Activated naive CD4-positive, alpha-beta T cell treated with anti-CD3 and anti-CD28 coated beads, Interleukin-2, amount 50 U/mL, for 24 hours (primary cell): ENCODE measurements at regions not wholly inside any gene's neighbourhood (a gene's known extent, or its start where the extent isn't known, plus 50 kb on each side); places are given as distances from the start of the nearest gene placed in this dataset.

ENCODE experiments used
- H3K27ac Mint-ChIP-seq: one replicate; pipeline ENCODE4 v1.8.0; 2021; ENCODE audit warnings: mild to moderate bottlenecking, mixed read lengths
- H3K27me3 Mint-ChIP-seq: one replicate; pipeline ENCODE4 v1.8.0; 2021; ENCODE audit warnings: mixed read lengths
- H3K36me3 Mint-ChIP-seq: one replicate; pipeline ENCODE4 v1.8.0; 2021; ENCODE audit warnings: mixed read lengths
- H3K4me1 Mint-ChIP-seq: one replicate; pipeline ENCODE4 v1.8.0; 2021; ENCODE audit warnings: mixed read lengths
- H3K4me3 Mint-ChIP-seq: one replicate; pipeline ENCODE4 v1.8.0; 2021; ENCODE audit warnings: mild to moderate bottlenecking, mixed read lengths
- H3K9me3 Mint-ChIP-seq: one replicate; pipeline ENCODE4 v1.8.0; 2021; ENCODE audit warnings: mixed read lengths

DNA sequence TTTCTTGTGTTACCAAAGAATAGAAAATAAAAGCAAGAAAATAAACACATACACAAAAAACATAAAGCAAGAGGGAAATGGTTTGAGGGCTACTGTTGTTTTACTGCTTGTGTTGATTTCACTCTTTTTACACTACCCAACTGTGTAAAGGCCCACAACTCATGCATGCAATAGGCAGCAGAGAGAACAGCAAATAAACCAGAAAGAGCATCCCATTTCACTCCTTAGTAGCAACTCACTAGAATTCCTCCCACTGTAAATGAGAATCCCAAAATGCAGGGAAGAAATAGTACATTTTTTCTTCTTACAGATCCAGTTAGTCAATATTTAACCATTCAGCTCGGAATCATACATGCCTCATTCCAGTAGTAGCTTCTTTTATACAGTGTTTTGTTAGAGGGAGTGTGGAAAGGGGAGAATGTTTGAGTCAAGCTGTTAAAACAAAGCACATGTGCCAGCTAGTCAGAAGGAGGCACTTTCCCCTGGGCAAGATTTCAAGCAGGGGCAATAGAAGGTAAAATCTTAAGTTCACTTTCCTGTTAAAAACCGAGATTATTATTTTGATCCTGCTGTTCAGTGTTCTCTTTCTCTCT, 147.2 kb upstream of the FAM98A start:
- H3K27me3 Mint-ChIP-seq, result peaks cover 17% of the 10 kb centered on the region
- H3K4me1 Mint-ChIP-seq, result no peaks in the 10 kb centered on the region
- no peak overlapping the region for H3K27ac Mint-ChIP-seq
- no peak overlapping the region for H3K4me3 Mint-ChIP-seq
- H3K9me3 Mint-ChIP-seq, result peaks cover 8% of the 10 kb centered on the region
- no peaks in the 10 kb centered on the region for H3K36me3 Mint-ChIP-seq

DNA sequence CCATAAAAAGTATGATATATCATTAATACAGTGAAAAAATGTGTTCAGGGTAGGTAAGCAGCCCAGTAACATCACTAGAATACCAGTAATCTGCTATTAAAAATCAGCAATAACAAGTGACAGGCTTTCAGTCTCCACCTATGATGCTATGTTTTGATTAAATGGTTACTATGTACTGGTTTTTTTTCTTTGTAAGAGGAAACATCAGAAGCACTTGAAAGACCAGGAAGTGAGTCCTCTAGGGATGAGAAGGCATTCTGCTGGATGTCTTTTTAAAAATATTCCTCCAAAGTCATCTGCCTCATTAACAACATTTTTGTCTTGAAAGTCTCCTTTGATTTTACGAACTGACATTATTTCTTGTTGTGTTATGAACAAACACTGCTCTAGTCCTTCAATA, 136.0 kb upstream of the FAM98A start:
- H3K9me3 Mint-ChIP-seq, result no peaks in the 10 kb centered on the region
- no peaks in the 10 kb centered on the region for H3K27me3 Mint-ChIP-seq
- H3K4me1 Mint-ChIP-seq, result no peaks in the 10 kb centered on the region
- no peak overlapping the region for H3K4me3 Mint-ChIP-seq
- no peaks in the 10 kb centered on the region for H3K36me3 Mint-ChIP-seq
- H3K27ac Mint-ChIP-seq, result no peak overlapping the region

DNA sequence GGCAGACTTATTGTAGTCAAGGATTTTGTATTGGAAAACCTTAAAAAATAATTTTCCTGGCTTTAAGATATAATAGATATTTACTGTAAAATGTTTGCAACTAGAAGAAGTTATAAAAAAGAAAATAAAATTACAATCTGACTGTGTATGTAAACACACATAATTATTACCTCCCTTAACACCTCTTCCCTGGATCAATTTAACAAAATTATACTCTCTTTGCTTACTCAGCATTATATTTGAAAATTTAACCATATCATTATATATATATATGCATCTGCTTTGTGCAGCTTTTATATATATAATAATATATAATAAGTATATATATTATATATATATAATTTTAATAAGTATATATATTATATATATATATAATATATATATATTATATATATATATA, 131.7 kb upstream of the FAM98A start:
- no peaks in the 10 kb centered on the region for H3K36me3 Mint-ChIP-seq
- no peaks in the 10 kb centered on the region for H3K9me3 Mint-ChIP-seq
- no peaks in the 10 kb centered on the region for H3K27me3 Mint-ChIP-seq
- H3K27ac Mint-ChIP-seq, result no peak overlapping the region
- no peaks in the 10 kb centered on the region for H3K4me1 Mint-ChIP-seq
- no peak overlapping the region for H3K4me3 Mint-ChIP-seq

DNA sequence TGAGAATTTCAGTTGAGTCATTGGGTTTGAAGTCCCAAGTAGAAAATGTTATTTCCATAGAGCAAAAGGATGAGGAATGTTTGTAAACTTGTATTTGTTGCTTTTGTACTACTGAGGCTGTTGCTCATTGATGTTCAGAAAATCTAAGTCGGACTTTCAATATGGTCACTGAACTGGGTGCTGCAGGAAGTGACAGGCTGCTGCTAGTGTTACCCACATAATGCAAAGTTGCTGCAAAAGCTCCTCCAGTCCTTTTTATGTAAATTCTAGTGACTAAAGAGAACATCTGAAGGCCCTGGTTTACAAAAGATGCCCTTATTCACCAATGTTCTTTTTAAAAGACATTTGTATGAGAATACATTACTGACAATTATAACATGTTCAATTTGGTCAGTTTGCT, 131.1 kb upstream of the FAM98A start:
- Mint-ChIP-seq H3K9me3 (no peaks in the 10 kb centered on the region), H3K4me1 (no peaks in the 10 kb centered on the region)

DNA sequence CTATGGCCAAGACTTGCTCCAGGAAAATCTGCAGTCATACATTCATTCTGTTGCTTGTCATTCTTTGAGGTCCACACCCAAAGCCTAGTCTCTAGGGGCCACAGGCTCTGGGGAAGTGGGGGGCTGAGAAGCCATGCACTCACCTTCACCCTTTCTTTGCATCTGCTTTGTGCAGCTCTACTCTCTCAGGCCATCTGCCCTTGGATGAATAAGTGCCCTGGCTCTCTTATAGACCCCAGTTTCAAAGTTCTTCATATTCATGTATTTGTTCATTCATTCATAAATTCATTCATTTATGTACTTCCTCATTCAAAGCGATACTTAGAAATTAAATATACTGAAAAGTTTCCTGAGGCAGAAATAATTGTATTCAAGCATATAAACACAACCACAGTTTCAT, 130.3 kb upstream of the FAM98A start:
- Mint-ChIP-seq H3K27ac (no peak overlapping the region), H3K4me1 (no peaks in the 10 kb centered on the region), H3K9me3 (no peaks in the 10 kb centered on the region), H3K27me3 (no peaks in the 10 kb centered on the region), H3K4me3 (no peak overlapping the region), H3K36me3 (no peaks in the 10 kb centered on the region)

More for the DNA sequence above, 131.1 kb upstream of the FAM98A start:
- Mint-ChIP-seq H3K27me3 (no peaks in the 10 kb centered on the region), H3K36me3 (no peaks in the 10 kb centered on the region), H3K4me3 (no peak overlapping the region), H3K27ac (no peak overlapping the region)

DNA sequence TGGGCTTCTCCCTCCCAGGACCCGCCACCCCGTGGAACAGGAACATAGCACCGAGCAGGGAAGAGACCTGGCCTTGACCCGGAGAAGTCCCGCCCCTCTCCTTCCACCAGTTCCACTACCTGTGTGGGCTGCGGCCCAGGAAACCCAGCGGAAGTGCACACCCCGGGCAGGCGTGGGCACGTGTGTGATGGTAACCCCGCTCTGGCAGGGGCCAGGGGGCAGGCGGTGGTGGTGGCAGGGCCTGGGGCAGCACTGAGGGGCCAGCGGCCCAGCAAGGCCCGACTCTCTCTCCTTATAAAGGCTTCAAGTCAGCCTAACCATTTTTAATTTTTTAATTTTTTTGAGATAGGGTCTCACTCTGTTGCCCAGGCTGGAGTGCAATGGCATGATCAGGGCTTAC, 129.0 kb upstream of the FAM98A start:
- H3K27ac Mint-ChIP-seq, result no peak overlapping the region
- no peaks in the 10 kb centered on the region for H3K4me1 Mint-ChIP-seq

DNA sequence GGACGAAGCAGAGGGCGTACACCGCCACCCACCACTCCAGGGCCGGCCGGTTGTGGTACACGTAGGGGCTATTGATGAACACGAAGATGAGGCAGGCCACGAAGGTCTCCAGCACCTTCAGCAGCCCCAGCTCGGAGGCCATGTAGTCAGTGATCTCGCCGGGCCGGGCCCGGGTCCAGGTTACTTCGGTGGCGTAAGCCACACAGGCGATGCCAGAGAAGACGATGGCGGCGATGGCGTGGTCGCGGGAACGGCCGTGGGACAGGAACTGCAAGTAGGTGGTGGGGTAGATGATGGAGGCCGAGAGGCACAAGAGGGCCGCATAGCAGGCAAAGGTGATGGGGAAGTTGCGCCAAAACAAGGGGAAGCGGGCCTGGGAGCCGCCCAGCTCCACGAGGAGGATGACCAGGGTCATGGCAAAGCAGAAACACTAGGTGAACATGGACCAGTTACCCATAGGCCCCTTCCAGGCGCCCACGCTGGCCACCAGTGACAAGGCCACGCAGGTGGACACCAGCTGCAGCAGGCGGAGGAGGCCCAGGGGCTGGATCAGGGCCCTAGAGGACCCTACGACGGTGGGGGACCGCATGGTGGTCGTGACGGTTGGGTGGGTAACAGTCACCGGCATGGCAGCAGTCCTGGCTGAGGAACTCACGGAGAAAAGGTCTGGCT, 128.4 kb upstream of the FAM98A start:
- no peak overlapping the region for H3K27ac Mint-ChIP-seq
- H3K4me1 Mint-ChIP-seq, result no peaks in the 10 kb centered on the region
- peaks cover 2% of the 10 kb centered on the region for H3K27me3 Mint-ChIP-seq
- no peaks in the 10 kb centered on the region for H3K36me3 Mint-ChIP-seq
- H3K4me3 Mint-ChIP-seq, result no peak overlapping the region
- no peaks in the 10 kb centered on the region for H3K9me3 Mint-ChIP-seq

More for the DNA sequence above, 129.0 kb upstream of the FAM98A start:
- no peaks in the 10 kb centered on the region for H3K36me3 Mint-ChIP-seq
- no peaks in the 10 kb centered on the region for H3K9me3 Mint-ChIP-seq
- H3K27me3 Mint-ChIP-seq, result no peaks in the 10 kb centered on the region
- H3K4me3 Mint-ChIP-seq, result no peak overlapping the region

DNA sequence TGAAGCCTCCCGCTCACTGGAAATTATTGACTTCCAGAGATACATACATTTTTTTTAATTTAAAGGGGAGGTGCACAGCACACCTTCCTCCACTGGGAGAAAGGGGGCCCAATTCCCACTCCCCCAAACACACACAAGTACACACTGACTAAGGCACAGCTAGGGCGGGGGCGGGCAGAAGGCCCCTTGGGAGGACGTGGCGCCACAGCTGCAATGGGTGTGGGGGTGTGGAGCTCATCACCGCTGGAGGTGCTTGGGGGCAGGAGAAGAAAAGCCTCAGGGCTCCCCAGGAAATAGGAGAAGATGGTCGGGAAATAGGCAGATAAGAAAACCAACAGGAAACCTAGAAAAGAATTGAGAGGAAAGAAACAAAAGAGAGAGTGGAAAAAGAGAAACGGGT, 127.3 kb upstream of the FAM98A start:
- Mint-ChIP-seq H3K4me1 (no peaks in the 10 kb centered on the region), H3K27me3 (peaks cover 4% of the 10 kb centered on the region), H3K4me3 (no peak overlapping the region), H3K27ac (no peak overlapping the region), H3K9me3 (no peaks in the 10 kb centered on the region), H3K36me3 (no peaks in the 10 kb centered on the region)

DNA sequence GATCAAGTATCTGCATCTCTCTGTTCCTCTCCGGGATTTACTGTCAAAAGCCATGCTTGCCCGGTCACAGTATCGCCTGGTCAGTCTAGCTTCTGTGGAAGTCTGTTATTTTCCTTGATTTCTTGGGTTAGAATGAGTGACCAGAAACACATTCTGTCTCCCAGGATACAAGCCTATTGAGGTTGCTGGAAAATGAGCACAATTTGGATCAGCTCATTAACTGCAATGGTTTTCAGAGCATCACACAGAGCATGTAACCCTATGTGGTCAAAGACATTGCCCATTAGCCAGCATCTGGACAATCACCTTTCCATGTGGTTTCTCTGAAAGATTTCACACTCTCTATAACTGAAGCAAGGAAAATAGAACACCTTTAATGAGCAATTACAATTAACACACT, 124.2 kb upstream of the FAM98A start:
- no peak overlapping the region for H3K4me3 Mint-ChIP-seq
- no peaks in the 10 kb centered on the region for H3K36me3 Mint-ChIP-seq
- H3K4me1 Mint-ChIP-seq, result no peaks in the 10 kb centered on the region
- no peak overlapping the region for H3K27ac Mint-ChIP-seq
- H3K9me3 Mint-ChIP-seq, result no peaks in the 10 kb centered on the region
- peaks cover 6% of the 10 kb centered on the region for H3K27me3 Mint-ChIP-seq

DNA sequence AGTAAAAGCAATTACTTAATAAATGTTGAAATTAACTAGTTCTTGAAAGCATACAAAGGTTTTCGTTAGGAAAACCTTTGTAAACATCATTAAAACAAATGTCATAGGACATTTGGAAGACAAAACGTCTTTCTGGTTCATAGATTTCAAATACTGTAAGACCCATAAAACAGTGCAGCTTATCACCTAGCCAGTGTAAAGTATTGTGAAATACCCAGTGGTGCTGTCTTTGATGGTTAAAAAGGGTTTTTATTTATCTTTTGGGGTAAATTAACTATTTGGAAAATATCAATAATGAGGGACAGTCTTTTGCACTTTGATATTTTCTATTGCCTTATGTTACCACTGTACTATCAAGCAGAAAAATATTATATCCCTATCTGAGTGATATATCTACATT, 120.0 kb upstream of the FAM98A start:
- no peaks in the 10 kb centered on the region for H3K9me3 Mint-ChIP-seq
- no peak overlapping the region for H3K4me3 Mint-ChIP-seq
- H3K36me3 Mint-ChIP-seq, result no peaks in the 10 kb centered on the region
- H3K27ac Mint-ChIP-seq, result no peak overlapping the region
- H3K4me1 Mint-ChIP-seq, result no peaks in the 10 kb centered on the region
- peaks cover 12% of the 10 kb centered on the region for H3K27me3 Mint-ChIP-seq

DNA sequence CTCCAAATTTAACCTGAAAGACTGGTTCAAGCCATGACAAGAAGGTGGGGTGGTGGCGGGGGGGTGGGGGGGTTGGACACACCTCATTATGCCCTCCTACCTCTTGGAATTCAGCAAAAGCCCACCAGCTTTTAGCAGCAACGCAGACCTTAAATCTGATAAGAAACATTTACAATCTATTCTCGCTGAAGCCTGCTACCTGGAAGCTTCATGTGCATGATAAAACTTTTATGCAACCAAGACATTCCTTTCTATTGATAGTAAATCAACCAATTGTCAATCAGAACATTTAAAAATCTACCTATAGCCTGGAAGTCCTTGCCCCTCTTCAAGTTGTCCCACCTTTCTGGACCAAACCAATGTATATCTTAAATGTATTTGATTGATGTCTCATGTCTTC, 113.6 kb upstream of the FAM98A start:
- no peaks in the 10 kb centered on the region for H3K9me3 Mint-ChIP-seq
- H3K4me3 Mint-ChIP-seq, result no peak overlapping the region
- H3K27ac Mint-ChIP-seq, result no peak overlapping the region
- peaks cover 7% of the 10 kb centered on the region for H3K27me3 Mint-ChIP-seq
- no peaks in the 10 kb centered on the region for H3K36me3 Mint-ChIP-seq
- H3K4me1 Mint-ChIP-seq, result no peaks in the 10 kb centered on the region

DNA sequence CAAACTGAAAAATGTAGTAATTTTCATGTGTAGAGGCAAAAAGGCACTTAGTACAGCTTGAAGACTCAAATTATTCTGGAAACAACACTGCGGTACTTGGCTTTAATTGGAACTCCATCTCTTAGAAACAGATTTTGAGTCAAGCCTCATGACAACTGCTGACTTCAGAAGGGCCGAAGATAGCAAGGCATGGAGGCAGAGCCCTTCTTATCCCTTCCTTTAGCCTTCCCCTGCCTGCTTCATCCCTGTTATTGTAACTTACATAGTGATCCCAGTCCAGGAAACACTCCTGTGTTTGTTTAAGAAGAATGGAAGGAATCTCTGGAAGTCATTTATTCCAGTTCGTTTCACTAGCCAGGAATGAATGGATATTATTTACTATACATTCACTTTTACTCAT, 110.9 kb upstream of the FAM98A start:
- Mint-ChIP-seq H3K4me3 (no peak overlapping the region), H3K4me1 (no peaks in the 10 kb centered on the region), H3K36me3 (no peaks in the 10 kb centered on the region), H3K27ac (no peak overlapping the region), H3K27me3 (no peaks in the 10 kb centered on the region), H3K9me3 (no peaks in the 10 kb centered on the region)

DNA sequence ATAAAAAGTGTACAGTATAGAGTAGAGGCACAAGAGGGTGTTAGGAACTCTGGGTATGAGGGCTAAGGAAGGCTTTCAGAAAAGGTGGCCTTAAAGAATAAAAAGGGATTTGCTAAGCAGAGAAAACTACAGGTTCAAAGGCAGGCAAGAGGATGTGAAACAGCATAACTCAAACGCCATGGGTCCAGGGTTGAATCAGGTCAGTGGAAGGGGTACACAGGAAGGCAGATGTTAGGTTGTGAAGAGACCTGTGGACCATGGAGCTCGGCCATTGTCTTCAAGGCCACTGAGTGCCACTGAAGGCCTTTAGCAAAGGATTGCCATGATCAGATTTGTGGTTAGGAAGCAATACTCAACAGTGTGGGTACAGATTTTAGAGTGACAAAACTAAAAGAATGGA, 108.2 kb upstream of the FAM98A start:
- no peak overlapping the region for H3K27ac Mint-ChIP-seq
- H3K4me3 Mint-ChIP-seq, result no peak overlapping the region
- H3K9me3 Mint-ChIP-seq, result no peaks in the 10 kb centered on the region
- H3K27me3 Mint-ChIP-seq, result no peaks in the 10 kb centered on the region
- H3K36me3 Mint-ChIP-seq, result no peaks in the 10 kb centered on the region
- H3K4me1 Mint-ChIP-seq, result no peaks in the 10 kb centered on the region

DNA sequence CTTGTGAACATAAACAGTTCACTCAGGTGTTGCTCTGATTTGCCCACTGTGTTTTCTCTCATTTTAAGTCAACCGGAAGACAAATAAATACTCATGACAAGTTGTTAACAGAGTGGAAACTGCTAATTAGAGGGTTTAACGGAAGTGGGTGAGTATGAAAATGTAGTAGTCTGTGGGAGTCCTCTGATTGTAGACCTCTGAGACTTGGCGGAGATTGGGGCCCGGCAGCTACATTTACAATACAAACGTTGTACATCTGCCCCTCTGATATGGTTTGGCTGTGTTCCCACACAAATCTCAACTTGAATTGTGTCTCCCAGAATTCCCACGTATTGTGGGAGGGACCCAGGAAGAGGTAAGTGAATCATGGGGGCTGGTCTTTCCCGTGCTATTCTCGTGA, 107.3 kb upstream of the FAM98A start:
- H3K27me3 Mint-ChIP-seq, result no peaks in the 10 kb centered on the region
- no peaks in the 10 kb centered on the region for H3K4me1 Mint-ChIP-seq
- H3K27ac Mint-ChIP-seq, result no peak overlapping the region
- H3K9me3 Mint-ChIP-seq, result no peaks in the 10 kb centered on the region
- H3K4me3 Mint-ChIP-seq, result no peak overlapping the region
- H3K36me3 Mint-ChIP-seq, result no peaks in the 10 kb centered on the region

DNA sequence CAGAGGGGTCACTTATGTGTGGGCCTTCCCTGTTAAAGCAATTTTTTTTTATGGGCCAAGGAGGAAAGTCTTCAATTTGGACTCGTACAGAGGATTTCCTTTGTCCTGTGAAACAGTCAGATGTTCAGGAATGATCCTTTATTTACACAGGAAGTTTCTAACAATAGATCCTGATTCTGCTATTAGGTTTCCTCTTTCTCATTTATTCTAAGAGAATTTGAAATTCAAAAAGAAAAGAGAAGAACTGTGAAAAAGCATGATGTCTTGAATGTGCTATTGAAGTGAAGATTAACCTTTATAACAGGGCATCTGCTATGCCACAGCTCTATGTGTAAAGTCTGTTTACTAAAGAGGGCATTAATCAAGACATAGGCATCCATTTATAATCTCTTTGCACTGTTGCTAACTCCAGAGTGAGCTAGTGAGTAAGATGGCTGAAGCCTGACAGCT, 105.3 kb upstream of the FAM98A start:
- no peak overlapping the region for H3K4me3 Mint-ChIP-seq
- no peaks in the 10 kb centered on the region for H3K4me1 Mint-ChIP-seq
- no peaks in the 10 kb centered on the region for H3K9me3 Mint-ChIP-seq
- no peak overlapping the region for H3K27ac Mint-ChIP-seq
- H3K36me3 Mint-ChIP-seq, result no peaks in the 10 kb centered on the region
- H3K27me3 Mint-ChIP-seq, result no peaks in the 10 kb centered on the region

DNA sequence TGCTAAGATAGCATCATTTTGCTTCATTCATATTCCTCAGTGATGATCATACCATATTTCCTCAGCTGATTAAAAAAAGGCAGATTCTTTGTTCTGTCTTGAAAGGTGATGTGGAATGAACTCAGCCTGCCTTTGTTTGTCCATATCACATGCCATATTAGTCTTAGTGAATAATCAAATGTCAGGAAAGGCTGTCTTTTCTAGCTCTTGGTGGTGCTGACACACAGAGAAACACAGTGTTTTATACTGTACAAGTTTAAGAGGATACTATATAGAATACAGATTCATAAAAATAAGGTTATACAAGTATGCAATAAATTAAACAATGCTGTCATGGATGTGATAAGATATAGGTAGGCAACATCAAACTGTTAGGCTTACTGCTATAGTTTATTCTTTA, 97.1 kb upstream of the FAM98A start:
- Mint-ChIP-seq H3K4me3 (no peak overlapping the region), H3K36me3 (peaks cover 4% of the 10 kb centered on the region), H3K4me1 (no peaks in the 10 kb centered on the region), H3K27me3 (peaks cover 9% of the 10 kb centered on the region), H3K9me3 (peaks cover 12% of the 10 kb centered on the region), H3K27ac (no peak overlapping the region)

DNA sequence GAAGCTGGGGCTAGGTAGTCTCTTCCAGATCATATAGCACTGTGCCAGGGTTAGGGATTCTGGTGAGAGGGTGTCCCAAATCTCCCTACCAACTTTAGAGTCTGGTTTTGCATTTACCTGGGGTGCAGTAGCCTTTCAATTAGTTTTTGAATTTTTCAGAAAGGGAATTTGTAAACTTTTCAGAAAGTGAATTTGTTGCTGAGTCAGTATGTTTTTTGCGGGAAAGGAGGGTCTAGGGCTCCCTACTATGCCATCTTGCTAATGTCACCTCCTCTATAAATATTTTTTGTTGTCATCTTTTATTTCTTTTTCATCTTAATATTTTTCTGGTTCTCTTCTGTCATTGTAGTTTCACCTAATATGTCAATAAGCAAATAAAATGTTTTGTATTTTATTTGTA, 95.8 kb upstream of the FAM98A start:
- Mint-ChIP-seq H3K27ac (no peak overlapping the region), H3K9me3 (peaks cover 18% of the 10 kb centered on the region)

More for the DNA sequence above, 95.8 kb upstream of the FAM98A start:
- Mint-ChIP-seq H3K4me1 (no peaks in the 10 kb centered on the region), H3K4me3 (no peak overlapping the region), H3K36me3 (peaks cover 7% of the 10 kb centered on the region), H3K27me3 (peaks cover 9% of the 10 kb centered on the region)
